ENCODE measurements at regions not wholly inside any gene's neighbourhood (a gene's known extent, or its start where the extent isn't known, plus 50 kb on each side); places are given as distances from the start of the nearest gene placed in this dataset.

GRCh38 chr6:148274809-148275208 lies 67.8 kb upstream of the SASH1 start:
- TF ChIP-seq CTCF (IDR thresholded peaks at IDR 0.05): no peak
- intact Hi-C loops (cut with micrococcal nuclease): no loop called here
- POLR2A ChIA-PET: no interaction called here
- Mint-ChIP-seq H3K4me1 (no peaks in the 10 kb centered on the region), H3K27ac (no peak overlapping the region), H3K9me3 (no peaks in the 10 kb centered on the region), H3K36me3 (ENCODE audit: low read depth) (no peaks in the 10 kb centered on the region), H3K4me3 (no peak overlapping the region), H3K27me3 (no peaks in the 10 kb centered on the region)
- CTCF ChIA-PET: no interaction called here
- ATAC-seq (ENCODE audit: low read depth) (no peak), DNase-seq (no peak)

GRCh38 chr6:148285205-148285604 lies 57.4 kb upstream of the SASH1 start:
- CTCF ChIA-PET: no interaction called here
- ATAC-seq (ENCODE audit: low read depth) (no peak), DNase-seq (no peak)
- no peak overlapping the region for H3K4me3 Mint-ChIP-seq
- H3K27ac Mint-ChIP-seq: no peak overlapping the region
- intact Hi-C loops (cut with micrococcal nuclease): no loop called here
- no peak for TF ChIP-seq CTCF (IDR thresholded peaks at IDR 0.05)
- H3K4me1 Mint-ChIP-seq: no peaks in the 10 kb centered on the region
- peaks cover 3% of the 10 kb centered on the region for H3K27me3 Mint-ChIP-seq
- POLR2A ChIA-PET: no interaction called here
- no peaks in the 10 kb centered on the region for H3K9me3 Mint-ChIP-seq
- H3K36me3 Mint-ChIP-seq (ENCODE audit: low read depth): no peaks in the 10 kb centered on the region

GRCh38 chr6:148286563-148286962 lies 56.1 kb upstream of the SASH1 start:
- DNase-seq (no peak), ATAC-seq (ENCODE audit: low read depth) (no peak)
- ChIA-PET CTCF (interaction anchor here (1.2 kb wide), 1 partner anchor 106 kb away, joined by 3 read pairs; no protein-coding TSS in a partner anchor), POLR2A (no interaction called here)
- Mint-ChIP-seq H3K27ac (no peak overlapping the region), H3K4me1 (no peaks in the 10 kb centered on the region), H3K4me3 (no peak overlapping the region), H3K27me3 (peaks cover 3% of the 10 kb centered on the region), H3K9me3 (no peaks in the 10 kb centered on the region), H3K36me3 (ENCODE audit: low read depth) (no peaks in the 10 kb centered on the region)
- no peak for TF ChIP-seq CTCF (IDR thresholded peaks at IDR 0.05)
- intact Hi-C loops (cut with micrococcal nuclease): no loop called here

- no peaks in the 10 kb centered on the region for H3K4me1 Mint-ChIP-seq
- H3K36me3 Mint-ChIP-seq (ENCODE audit: low read depth): no peaks in the 10 kb centered on the region
- intact Hi-C loops (cut with micrococcal nuclease): no loop called here
- CTCF ChIA-PET: interaction anchor here (1.2 kb wide), 1 partner anchor 107 kb away, joined by 3 read pairs; no protein-coding TSS in a partner anchor
- DNase-seq (no peak), ATAC-seq (ENCODE audit: low read depth) (no peak)
- POLR2A ChIA-PET: no interaction called here
- H3K9me3 Mint-ChIP-seq: no peaks in the 10 kb centered on the region
- no peak overlapping the region for H3K27ac Mint-ChIP-seq
- no peak overlapping the region for H3K4me3 Mint-ChIP-seq
- H3K27me3 Mint-ChIP-seq: peaks cover 6% of the 10 kb centered on the region
- TF ChIP-seq CTCF (IDR thresholded peaks at IDR 0.05): no peak
Measured at GRCh38 chr6:148287623-148288333, 54.9 kb upstream of the SASH1 start.

- Mint-ChIP-seq H3K27me3 (peaks cover 6% of the 10 kb centered on the region), H3K4me3 (no peak overlapping the region), H3K36me3 (ENCODE audit: low read depth) (no peaks in the 10 kb centered on the region), H3K9me3 (no peaks in the 10 kb centered on the region), H3K4me1 (no peaks in the 10 kb centered on the region), H3K27ac (no peak overlapping the region)
- no peak for ATAC-seq (ENCODE audit: low read depth)
- no peak for DNase-seq
- intact Hi-C loops (cut with micrococcal nuclease): no loop called here
- CTCF ChIA-PET: no interaction called here
- no peak for TF ChIP-seq CTCF (IDR thresholded peaks at IDR 0.05)
- POLR2A ChIA-PET: no interaction called here
Measured at GRCh38 chr6:148288541-148288940, 54.1 kb upstream of the SASH1 start.
